ENCODE measurements at regions not wholly inside any gene's neighbourhood (a gene's known extent, or its start where the extent isn't known, plus 50 kb on each side); places are given as distances from the start of the nearest gene placed in this dataset.
"Not testable (repeated sequence)": the region's sequence is repeated elsewhere in the genome, so short reads cannot be mapped to it uniquely, and the experiment has no call there.

GRCh38 chr11:43177975-43178374 lies 133.8 kb upstream of the API5 start:
- no peak overlapping the region for H3K27ac ChIP-seq
- H3K27me3 ChIP-seq, result no peaks in the 10 kb centered on the region
- H3K4me1 ChIP-seq, result no peaks in the 10 kb centered on the region
- H3K9me3 ChIP-seq, result no peaks in the 10 kb centered on the region
- TF ChIP-seq POLR2A (IDR thresholded peaks at IDR 0.05), result no peak
- no peaks in the 10 kb centered on the region for H3K36me3 ChIP-seq
- intact Hi-C loops (cut with DNase I; ENCODE audit: low total_unique reads), result no loop called here
- no peak overlapping the region for H3K4me3 ChIP-seq
- no peak for DNase-seq (ENCODE audit: low spot score in 2 of 2)

GRCh38 chr11:43194459-43194858 lies 117.3 kb upstream of the API5 start:
- H3K36me3 ChIP-seq; H3K4me3 ChIP-seq; H3K9me3 ChIP-seq; H3K4me1 ChIP-seq; intact Hi-C loops (cut with DNase I; ENCODE audit: low total_unique reads); H3K27me3 ChIP-seq; H3K27ac ChIP-seq; DNase-seq (ENCODE audit: low spot score in 2 of 2): not testable (repeated sequence)

- no peaks in the 10 kb centered on the region for H3K4me1 ChIP-seq
- no peaks in the 10 kb centered on the region for H3K36me3 ChIP-seq
- TF ChIP-seq, protein P1, sequence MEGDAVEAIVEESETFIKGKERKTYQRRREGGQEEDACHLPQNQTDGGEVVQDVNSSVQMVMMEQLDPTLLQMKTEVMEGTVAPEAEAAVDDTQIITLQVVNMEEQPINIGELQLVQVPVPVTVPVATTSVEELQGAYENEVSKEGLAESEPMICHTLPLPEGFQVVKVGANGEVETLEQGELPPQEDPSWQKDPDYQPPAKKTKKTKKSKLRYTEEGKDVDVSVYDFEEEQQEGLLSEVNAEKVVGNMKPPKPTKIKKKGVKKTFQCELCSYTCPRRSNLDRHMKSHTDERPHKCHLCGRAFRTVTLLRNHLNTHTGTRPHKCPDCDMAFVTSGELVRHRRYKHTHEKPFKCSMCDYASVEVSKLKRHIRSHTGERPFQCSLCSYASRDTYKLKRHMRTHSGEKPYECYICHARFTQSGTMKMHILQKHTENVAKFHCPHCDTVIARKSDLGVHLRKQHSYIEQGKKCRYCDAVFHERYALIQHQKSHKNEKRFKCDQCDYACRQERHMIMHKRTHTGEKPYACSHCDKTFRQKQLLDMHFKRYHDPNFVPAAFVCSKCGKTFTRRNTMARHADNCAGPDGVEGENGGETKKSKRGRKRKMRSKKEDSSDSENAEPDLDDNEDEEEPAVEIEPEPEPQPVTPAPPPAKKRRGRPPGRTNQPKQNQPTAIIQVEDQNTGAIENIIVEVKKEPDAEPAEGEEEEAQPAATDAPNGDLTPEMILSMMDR (IDR thresholded peaks at IDR 0.05), result no peak
- TF ChIP-seq POLR2AphosphoS5 (IDR thresholded peaks at IDR 0.05) (no peak), POLR2A (IDR thresholded peaks at IDR 0.05) (no peak)
- DNase-seq (ENCODE audit: low spot score in 2 of 2), result no peak
- H3K4me3 ChIP-seq, result no peak overlapping the region
- no peak overlapping the region for H3K27ac ChIP-seq
- intact Hi-C loops (cut with DNase I; ENCODE audit: low total_unique reads), result no loop called here
- no peaks in the 10 kb centered on the region for H3K27me3 ChIP-seq
- no peaks in the 10 kb centered on the region for H3K9me3 ChIP-seq
These were observed 114.4 kb upstream of the API5 start for GRCh38 chr11:43197379-43197778.

GRCh38 chr11:43200031-43200430 lies 111.8 kb upstream of the API5 start:
- Histone ChIP-seq H3K36me3 (no peaks in the 10 kb centered on the region), H3K27me3 (no peaks in the 10 kb centered on the region), H3K4me3 (no peak overlapping the region), H3K4me1 (no peaks in the 10 kb centered on the region), H3K27ac (no peak overlapping the region), H3K9me3 (no peaks in the 10 kb centered on the region)
- no peak for DNase-seq (ENCODE audit: low spot score in 2 of 2)
- TF ChIP-seq POLR2AphosphoS5 (IDR thresholded peaks at IDR 0.05), result no peak
- TF ChIP-seq POLR2A (IDR thresholded peaks at IDR 0.05), result no peak
- TF ChIP-seq, protein P1 (IDR thresholded peaks at IDR 0.05), result no peak
- intact Hi-C loops (cut with DNase I; ENCODE audit: low total_unique reads), result no loop called here

- H3K27me3 ChIP-seq, result no peaks in the 10 kb centered on the region
- H3K4me1 ChIP-seq, result no peaks in the 10 kb centered on the region
- TF ChIP-seq, protein P1 (IDR thresholded peaks at IDR 0.05), result no peak
- TF ChIP-seq POLR2A (IDR thresholded peaks at IDR 0.05) (no peak), POLR2AphosphoS5 (IDR thresholded peaks at IDR 0.05) (no peak)
- H3K36me3 ChIP-seq, result no peaks in the 10 kb centered on the region
- H3K27ac ChIP-seq, result no peak overlapping the region
- intact Hi-C loops (cut with DNase I; ENCODE audit: low total_unique reads), result no loop called here
- no peak overlapping the region for H3K4me3 ChIP-seq
- no peak for DNase-seq (ENCODE audit: low spot score in 2 of 2)
- peaks cover 7 to 19% of the 10 kb centered on the region in 2 donors for H3K9me3 ChIP-seq
These were observed 99.5 kb upstream of the API5 start for GRCh38 chr11:43212279-43212678.

GRCh38 chr11:43214471-43214870 lies 97.3 kb upstream of the API5 start:
- no peak for DNase-seq (ENCODE audit: low spot score in 2 of 2)
- intact Hi-C loops (cut with DNase I; ENCODE audit: low total_unique reads), result no loop called here
- no peaks in the 10 kb centered on the region for H3K36me3 ChIP-seq
- peaks cover 6 to 7% of the 10 kb centered on the region in 2 donors for H3K9me3 ChIP-seq
- TF ChIP-seq, protein P1 (IDR thresholded peaks at IDR 0.05), result no peak
- TF ChIP-seq POLR2AphosphoS5 (IDR thresholded peaks at IDR 0.05) (no peak), POLR2A (IDR thresholded peaks at IDR 0.05) (no peak)
- no peaks in the 10 kb centered on the region for H3K4me1 ChIP-seq
- H3K27me3 ChIP-seq, result no peaks in the 10 kb centered on the region
- H3K27ac ChIP-seq, result no peak overlapping the region
- H3K4me3 ChIP-seq, result no peak overlapping the region
